ENCODE measurements at regions not wholly inside any gene's neighbourhood (a gene's known extent, or its start where the extent isn't known, plus 50 kb on each side); places are given as distances from the start of the nearest gene placed in this dataset.

DNA sequence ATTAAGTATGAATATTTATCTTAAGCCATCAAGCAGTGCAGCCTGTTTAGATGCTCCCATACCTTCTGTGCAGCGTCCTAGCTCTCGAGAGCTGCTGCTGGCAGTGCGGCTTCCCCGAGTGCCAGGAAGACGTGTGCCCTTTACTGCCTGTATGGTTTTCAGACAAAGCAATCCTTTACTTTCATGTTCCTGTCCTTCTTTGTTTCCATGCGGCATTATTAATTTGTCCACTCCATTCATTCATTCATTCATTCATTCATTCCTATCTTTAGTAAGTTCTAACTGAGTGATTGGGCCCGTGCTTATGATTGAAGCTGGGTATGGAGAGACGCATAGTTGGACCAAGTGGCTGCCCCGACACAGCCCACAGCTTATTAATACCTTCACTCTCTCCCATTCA lies 446.6 kb upstream of the HNRNPA3 start:
- TF ChIP-seq SUZ12 (IDR thresholded peaks at IDR 0.05) (no peak), SP1 (IDR thresholded peaks at IDR 0.05) (no peak)

Data from HEK293T (cell line).